NT2/D1 (cell line): ENCODE measurements at regions not wholly inside any gene's neighbourhood (a gene's known extent, or its start where the extent isn't known, plus 50 kb on each side); places are given as distances from the start of the nearest gene placed in this dataset.

Experiments used
- YY1 ChIP-seq: IDR thresholded peaks from 2 replicates; pipeline ENCODE4 v1.6.1; 2011; ENCODE audit not compliant: insufficient read length, insufficient read depth
- ZNF274 ChIP-seq: IDR thresholded peaks from 2 replicates; pipeline ENCODE4 v1.6.1; 2011; ENCODE audit warnings: mild to moderate bottlenecking, low read depth, low read length

- TF ChIP-seq ZNF274 (no peak), YY1 (no peak)
These were observed 490.6 kb downstream of the DHX35 start for GRCh38 chr20:39452583-39453340.
